ENCODE measurements at regions not wholly inside any gene's neighbourhood (a gene's known extent, or its start where the extent isn't known, plus 50 kb on each side); places are given as distances from the start of the nearest gene placed in this dataset.

DNA sequence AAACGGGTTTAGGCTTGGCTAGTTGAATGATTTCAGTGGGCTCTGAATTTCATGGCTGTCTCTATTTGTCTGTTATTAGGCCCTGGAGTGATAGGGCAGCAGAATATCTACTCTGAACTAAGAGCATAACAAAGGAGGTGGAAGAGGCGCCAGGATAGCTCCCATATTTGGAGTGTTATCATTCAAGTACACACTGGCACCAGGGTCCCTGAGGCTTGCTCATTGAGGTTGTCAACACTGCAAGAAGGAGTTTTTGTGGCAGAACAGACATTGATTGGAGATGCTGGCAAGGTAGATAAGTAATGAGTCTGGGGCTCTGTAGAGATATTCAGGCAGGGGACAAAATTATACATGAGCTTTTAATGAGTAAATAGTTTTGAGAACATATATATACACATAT lies 1748.4 kb downstream of the MRPL39 start:
- no peak overlapping the region for H3K4me3 ChIP-seq (ENCODE audit: low read length)
- TF ChIP-seq, protein P1, sequence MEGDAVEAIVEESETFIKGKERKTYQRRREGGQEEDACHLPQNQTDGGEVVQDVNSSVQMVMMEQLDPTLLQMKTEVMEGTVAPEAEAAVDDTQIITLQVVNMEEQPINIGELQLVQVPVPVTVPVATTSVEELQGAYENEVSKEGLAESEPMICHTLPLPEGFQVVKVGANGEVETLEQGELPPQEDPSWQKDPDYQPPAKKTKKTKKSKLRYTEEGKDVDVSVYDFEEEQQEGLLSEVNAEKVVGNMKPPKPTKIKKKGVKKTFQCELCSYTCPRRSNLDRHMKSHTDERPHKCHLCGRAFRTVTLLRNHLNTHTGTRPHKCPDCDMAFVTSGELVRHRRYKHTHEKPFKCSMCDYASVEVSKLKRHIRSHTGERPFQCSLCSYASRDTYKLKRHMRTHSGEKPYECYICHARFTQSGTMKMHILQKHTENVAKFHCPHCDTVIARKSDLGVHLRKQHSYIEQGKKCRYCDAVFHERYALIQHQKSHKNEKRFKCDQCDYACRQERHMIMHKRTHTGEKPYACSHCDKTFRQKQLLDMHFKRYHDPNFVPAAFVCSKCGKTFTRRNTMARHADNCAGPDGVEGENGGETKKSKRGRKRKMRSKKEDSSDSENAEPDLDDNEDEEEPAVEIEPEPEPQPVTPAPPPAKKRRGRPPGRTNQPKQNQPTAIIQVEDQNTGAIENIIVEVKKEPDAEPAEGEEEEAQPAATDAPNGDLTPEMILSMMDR (conservative IDR thresholded peaks at IDR 0.05; ENCODE audit: low read depth, low read length): no peak

DNA sequence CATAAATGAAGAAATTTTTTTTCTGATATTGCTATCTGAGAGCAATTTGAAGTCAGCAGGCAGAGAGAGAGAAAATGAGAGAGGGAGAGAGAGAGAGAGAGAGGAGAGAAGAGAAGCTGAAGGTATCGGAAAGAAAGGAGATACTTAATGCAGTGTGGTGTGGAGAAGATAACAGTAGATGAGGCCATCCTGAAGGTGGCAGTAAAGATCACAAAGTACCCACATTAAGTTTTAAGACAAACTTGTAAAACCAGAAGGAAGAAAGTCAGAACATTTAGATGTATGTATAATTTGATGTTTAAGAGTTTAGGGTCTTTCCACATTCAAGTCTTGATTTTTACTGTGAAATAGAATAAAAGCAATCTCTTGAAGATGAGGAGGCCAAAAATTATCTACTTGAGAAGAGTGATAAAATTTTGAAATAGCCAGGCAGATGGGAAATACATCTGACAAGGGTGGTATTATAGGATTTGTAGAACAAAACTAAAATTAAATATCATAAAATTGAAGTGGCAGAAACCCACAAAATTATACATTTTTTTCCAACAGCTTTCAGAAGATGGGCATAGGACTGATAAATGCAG lies 1753.4 kb downstream of the MRPL39 start:
- TF ChIP-seq, protein P1 (conservative IDR thresholded peaks at IDR 0.05; ENCODE audit: low read depth, low read length): peak; percentile 51
- H3K4me3 ChIP-seq (ENCODE audit: low read length): no peak overlapping the region
- DNase-seq (ENCODE audit: low read depth): no peak

More for the DNA sequence above, 1748.4 kb downstream of the MRPL39 start:
- no peak for DNase-seq (ENCODE audit: low read depth)

DNA sequence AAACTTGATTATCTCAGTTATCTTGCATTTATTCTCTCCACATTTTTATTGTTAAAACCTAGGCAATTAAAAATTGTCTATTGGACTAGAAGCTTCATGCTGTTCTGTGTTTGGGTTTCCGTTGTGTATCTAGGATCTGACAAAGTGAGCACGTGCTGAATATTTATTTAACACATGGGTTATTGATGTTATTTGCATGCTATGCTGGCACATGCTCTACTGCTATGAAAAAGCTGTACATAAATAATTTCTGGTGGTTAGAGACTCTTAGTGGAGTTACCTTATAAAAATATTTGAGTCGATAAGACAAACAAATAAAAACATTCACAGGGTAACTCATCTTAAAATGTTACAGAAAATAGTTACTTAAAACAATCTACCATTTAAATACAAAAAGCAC lies 1769.7 kb downstream of the MRPL39 start:
- DNase-seq (ENCODE audit: low read depth): no peak
- TF ChIP-seq, protein P1 (conservative IDR thresholded peaks at IDR 0.05; ENCODE audit: low read depth, low read length): no peak
- no peak overlapping the region for H3K4me3 ChIP-seq (ENCODE audit: low read length)

DNA sequence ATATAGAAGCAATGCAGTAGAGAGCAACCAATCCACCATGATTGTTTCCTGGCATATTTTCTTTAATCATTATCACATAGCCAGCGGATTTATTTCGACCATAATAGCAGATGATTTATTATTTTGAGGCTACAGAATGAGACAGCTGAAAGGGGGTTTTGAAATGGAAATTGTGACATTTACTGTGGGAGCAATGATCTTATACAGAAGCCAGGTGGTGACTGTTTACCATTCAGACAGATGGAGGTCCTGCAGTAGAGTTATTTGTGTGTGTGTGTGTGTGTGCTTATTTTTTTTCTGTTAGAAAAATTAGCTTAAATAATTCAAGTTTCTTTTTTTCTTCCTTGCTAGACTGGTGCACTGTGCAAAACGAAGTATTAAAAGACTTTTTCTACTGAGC lies 1784.5 kb downstream of the MRPL39 start:
- H3K4me3 ChIP-seq (ENCODE audit: low read length): no peak overlapping the region
- TF ChIP-seq, protein P1 (conservative IDR thresholded peaks at IDR 0.05; ENCODE audit: low read depth, low read length): no peak
- DNase-seq (ENCODE audit: low read depth): no peak

DNA sequence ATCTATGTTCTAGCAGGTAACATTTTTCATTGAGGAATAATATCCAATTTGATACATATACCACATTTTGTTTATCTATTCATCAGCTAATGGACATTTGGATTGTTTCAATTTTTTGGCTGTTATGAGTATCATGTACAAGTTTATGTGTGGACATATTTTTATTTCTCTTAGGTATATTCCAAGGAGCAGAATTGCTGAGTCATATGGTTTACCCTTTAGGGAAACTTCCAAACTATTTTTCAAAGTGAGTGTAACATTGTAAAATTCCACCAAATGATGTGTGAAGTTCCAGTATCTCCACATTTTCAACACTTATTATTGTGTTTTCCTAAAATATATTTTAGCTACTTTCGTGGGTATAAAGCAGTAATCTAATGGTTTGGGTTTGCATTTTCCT lies 1789.9 kb downstream of the MRPL39 start:
- TF ChIP-seq, protein P1 (conservative IDR thresholded peaks at IDR 0.05; ENCODE audit: low read depth, low read length): no peak
- H3K4me3 ChIP-seq (ENCODE audit: low read length): no peak overlapping the region
- no peak for DNase-seq (ENCODE audit: low read depth)

DNA sequence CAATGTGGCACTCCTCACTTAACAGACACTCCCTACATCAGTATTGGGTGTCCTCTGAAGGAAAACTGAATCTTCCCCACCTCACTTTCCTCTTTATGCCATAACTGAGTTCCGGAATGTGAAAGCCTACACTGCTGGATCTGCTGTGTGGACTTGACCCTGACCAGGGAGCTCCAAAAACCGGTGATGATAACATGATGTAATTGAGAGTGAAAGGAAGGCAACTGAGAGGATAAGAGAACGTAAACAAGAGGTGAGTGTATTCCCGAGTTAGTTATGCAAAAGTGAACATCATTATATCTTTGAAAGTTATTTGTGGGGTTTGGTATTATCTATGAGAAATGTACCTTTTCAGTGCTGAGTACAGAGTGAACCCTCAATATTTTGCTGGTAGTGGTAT lies 1794.8 kb downstream of the MRPL39 start:
- H3K4me3 ChIP-seq (ENCODE audit: low read length): no peak overlapping the region
- DNase-seq (ENCODE audit: low read depth): no peak
- TF ChIP-seq, protein P1 (conservative IDR thresholded peaks at IDR 0.05; ENCODE audit: low read depth, low read length): no peak

DNA sequence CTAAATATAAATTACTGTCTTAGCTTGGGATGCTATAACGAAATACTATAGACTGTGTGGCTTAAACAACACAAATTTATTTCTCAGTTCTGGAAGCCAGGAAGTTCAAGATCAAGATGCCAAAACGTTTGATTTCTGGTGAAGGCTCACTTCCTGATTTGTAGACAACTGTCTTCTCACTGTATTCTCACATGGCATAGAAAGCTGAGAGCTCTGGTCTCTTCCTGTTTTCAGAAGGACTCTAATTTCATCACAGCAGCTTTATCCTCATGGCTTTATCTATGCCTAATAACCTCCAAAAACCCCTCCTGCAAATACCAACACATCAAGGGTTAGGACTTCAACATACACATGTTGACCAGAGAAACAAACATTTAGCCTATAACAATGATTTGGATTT lies 1795.5 kb downstream of the MRPL39 start:
- TF ChIP-seq, protein P1 (conservative IDR thresholded peaks at IDR 0.05; ENCODE audit: low read depth, low read length): no peak
- H3K4me3 ChIP-seq (ENCODE audit: low read length): no peak overlapping the region
- DNase-seq (ENCODE audit: low read depth): no peak

Measured in retinal pigment epithelial cell (primary cell).